HG03432 (cell line): ENCODE measurements at regions not wholly inside any gene's neighbourhood (a gene's known extent, or its start where the extent isn't known, plus 50 kb on each side); places are given as distances from the start of the nearest gene placed in this dataset.

Source experiments
- ATAC-seq: cut with Tn5 transposase; IDR thresholded peaks from one replicate; pipeline ENCODE4 v1.9.1; 2021; ENCODE audit warnings: mild to moderate bottlenecking, moderate library complexity; ENCODE audit not compliant: unreplicated experiment

DNA sequence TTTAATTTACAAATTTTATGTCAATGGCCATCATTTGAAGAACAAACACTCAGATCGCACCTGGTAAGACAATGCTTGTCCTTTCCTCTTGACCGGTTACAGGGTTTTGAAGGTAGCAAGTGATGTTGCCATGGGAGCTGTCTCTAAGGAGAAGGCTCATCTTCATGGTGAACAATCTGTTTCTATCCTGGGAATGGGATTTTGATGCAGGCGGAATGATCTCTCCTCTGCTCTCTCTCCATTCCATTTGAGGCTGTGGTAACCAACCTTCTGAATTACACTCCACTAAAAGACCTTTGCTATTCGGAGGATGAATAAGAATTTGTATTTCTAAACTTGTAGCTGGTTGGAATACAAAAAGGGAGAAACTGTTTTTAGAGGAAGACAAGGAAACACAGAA, 57.9 kb upstream of the SLC5A9 start:
- no peak for ATAC-seq

DNA sequence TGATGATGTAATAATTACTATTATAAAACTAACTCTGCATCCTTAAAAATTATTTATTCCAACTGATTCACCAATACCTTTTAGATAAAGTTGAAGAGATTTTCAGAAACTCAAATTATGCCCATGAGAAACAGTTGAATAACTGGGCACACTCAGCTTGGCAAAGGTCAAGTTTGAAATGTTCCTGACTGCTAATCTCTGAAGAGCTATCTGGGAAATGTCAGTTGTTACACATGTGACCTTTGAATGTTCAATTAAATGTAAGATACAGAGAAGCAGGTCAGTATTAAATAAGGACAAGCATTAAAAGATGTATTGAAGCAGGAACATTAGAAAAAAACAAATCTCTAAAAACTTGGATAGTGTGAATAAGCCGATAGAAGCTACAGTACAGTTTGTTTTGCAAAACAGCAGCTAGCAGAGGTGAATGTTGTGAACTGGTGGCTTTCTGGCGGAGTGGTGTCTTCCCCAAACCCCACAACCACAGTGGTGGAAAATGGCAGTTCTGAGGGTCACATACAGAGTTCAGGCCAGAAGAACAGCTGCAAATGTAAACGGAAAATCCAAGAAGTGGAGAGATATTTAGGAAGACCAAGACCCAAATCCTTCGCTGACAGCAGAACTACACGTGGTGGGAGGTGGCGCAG, 61.9 kb upstream of the SLC5A9 start:
- no peak for ATAC-seq

DNA sequence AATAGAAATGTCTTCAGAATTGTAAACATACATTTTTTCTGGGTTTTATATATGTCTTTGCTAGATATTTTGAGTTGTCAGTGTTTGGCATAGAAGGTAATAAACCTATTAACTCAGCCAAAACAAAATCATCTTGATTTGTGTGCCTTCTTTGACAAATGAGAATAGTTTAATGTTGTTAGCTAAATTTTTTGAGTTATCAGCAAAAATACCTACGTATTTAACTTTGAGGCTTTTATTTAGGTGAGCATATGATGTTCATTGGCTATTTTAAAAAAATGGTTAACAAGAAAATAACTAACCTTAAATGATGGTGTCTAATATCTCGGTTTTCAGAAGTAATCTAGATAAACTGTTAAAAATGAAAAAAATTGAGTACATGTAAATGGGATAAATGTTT, 83.2 kb upstream of the SLC5A9 start:
- no peak for ATAC-seq

DNA sequence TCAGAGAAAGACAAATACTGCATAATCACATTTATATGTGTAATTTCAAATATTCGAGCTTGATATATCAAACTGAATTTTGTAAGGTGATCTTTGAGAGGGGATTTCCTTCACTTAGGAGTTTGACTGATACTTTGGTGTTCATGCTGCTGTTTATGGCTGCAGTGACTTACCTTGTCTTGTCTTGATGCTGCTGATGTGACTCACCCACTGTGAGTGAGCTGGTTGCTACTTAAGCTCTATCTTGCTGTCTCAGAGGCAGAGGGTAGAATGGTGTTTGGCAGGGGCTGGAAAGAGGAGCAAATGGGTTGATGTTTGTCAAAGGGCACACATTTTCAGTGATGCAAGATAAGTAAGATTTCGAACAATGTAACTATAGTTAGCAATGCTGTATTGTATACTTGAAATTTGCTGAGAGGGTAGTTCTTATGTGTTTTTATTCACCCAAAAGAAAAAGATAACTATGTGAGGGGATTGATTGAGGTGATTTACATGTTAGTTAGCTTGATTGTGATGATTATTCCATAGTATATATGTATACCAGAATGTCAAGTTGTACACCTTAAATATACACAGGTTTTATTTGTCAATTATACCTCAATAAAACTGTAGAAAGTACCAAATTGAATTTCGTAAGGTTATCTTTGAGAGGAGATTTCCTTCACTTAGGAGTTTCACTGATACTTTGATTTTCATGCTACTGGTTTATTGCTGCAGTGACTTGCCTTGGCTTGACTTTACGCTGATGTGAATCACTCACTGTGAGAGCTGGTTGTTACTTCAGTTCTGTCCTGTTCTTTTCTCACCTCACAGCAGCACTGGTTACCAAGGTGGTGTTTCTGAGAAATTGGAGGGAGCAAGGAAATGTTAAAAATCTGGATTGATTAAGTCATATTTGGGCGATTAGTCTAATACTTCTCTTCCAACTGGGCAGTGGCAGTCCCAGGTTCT, 94.5 kb upstream of the SLC5A9 start:
- no peak for ATAC-seq

DNA sequence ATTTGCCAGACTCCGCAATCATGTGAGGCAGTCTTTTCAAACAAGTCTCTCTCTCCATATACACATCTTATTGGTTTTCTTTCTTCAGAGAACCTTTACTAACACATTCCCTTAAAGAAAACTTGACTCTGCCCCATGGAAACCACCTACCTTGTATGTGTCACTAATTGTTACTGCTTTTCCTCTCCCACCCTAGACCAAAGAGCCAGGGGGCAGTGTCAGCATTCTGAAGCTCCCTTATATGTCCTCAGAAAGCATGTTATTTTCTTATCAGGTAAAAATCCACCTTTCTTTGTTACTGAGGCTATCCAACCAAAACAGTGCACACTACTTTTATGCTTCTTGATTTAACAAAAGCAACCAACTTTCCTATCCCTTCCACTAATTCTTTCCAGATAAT, 98.9 kb upstream of the SLC5A9 start:
- no peak for ATAC-seq

DNA sequence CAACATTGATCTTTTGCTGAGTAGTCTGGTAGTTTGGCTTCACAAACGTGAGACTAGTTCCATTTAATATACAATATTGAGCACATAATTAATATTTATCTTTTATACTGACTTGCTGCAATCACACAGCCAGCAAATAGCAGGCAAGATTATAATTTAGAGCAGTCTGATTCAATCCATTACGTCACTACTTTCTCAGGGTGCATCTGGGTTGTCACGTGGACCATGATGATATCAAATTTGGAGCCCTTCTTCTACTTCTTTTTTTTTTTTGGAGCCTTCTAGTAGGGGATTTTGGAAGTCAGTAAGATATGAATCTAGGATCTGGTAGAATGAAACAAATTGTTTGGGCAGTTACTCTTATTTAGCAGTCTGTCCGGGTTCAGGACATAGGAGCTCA, 100.6 kb upstream of the SLC5A9 start:
- ATAC-seq: no peak

DNA sequence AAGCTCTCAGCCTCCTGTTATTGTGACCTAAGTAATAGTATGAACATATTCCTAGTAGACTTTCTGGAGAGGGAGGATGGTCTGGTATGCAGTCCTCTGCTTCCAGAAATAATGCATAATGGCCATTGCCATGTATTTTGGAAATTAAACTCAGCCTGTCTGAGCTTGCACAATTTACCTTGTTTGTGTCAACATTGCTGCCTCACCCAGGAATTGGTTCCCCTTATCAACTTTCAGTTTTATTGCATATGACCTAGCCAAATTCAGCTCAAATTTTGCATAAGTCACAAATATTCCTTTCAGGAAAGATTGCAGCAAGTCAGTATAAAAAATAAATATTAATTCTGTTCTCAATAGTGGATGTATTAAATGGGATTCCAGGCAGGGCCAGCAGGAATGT, 101.9 kb upstream of the SLC5A9 start:
- ATAC-seq: no peak

DNA sequence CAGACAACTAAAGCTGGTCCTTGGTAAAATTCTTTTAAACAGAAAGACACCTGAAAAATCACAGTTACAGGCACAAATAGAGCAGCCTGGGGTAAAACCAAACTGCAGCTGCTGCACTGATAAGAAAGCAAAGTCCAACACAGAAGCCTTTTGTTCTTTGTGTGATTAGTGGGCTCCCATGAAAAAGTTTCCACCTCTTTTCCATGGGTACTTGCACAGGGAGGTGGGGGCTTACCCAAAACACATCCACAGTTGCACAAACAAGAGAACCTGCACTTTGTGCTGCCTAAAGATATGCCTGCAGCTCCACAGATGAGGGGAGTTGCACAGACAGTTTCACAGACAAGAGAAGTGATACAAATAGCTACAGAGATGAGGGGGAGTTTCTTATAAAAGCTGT, 106.7 kb upstream of the SLC5A9 start:
- no peak for ATAC-seq

DNA sequence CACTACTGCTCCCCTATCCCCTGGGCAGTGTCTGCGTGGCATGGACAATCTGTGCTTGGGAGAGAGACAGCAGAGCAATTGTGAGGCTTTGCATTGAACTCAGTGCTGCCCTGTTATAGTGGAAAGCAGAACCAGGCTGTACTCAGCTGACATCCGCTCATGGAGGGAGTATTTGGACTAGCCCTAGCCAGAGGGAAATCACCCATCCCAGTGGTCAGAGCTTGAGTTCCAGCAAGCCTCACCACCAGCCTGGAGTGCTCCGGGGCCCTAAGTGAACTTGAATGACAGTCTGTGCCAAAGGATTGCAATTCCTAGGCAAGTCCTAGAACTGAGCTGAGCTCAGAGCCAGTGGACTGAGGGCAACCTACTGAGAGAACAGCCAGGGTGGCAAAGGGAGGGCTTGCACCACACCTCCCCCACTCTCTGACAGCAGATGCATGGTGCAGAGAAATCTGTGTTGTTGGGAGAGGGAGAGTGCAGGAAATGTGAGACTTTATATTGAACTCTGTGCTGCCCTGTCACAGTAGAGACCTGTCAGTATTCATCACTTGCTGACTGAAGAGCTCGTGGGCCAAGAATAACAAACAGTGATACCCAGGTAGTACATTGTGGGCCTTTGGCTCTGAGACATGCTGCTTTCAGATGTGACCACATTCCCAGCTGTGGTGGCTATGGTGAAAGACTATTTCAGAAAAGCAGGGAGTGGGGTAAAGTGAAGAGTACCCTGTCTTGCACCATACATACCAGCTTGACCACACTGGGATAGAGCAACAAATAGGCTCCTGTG, 107.7 kb upstream of the SLC5A9 start:
- ATAC-seq: no peak

DNA sequence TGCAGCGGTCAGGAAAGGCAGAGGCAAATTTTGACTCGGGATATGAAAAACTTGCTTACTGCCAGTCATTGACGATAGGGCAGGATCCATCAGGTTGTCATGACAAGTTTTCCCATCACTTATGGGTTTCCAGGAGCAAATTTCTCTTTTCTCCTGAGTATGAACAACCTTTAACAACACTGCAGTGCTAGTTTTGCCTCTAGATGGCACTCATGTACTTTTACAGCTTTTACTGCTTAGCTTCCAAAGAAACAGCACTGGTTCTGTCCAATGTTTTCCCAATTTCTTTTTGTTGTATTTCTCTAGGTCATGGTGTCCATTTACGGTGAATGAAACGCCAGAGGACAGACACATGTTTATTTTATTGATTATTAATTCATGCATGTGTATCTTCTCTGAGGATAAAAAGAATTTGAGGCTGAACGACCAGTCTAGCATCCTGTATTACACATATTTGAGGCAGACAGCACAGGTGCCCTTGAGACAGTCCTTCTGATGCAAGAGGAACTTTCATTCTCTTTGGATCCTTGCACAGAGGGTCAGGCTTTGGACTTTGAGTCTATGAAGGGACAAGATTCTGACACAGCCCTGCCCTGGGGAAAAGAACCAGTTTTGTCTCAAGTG, 112.3 kb upstream of the TRABD2B start:
- ATAC-seq: peak; percentile 55

DNA sequence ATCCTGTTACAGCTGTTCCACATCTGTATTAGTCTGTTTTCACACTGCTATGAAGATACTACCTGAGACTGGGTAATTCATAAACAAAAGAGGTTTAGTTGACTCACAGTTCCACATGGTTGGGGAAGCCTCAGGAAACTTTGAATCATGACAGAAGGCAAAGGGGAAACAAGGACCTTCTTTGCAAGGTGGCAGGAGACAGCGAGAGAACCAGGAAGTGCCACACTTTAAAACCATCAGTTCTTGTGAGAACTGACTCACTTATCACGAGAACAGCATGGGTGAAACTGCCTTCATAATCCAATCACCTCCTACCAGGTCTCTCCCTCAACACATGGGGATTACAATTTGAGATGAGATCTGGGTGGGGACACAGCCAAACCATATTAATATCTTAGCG, 110.3 kb upstream of the TRABD2B start:
- ATAC-seq: no peak

DNA sequence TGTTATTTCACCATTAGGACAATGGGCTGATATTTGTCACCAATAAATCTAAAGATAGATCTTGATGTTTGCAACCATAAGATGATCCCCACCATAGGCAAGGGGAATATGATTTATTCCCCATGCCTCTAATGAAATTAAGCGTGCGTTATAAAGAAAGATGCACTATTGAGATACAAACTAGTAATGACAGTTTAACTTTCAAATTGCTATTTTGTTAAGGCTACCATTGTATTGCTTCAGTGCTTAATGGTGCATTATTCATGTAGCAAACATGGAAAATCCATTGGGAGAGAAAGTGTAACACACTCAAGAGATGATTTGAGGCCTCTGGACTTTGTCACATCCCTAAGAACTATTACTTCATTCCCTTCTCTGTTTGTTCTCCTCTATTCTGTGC, 108.9 kb upstream of the TRABD2B start:
- no peak for ATAC-seq

DNA sequence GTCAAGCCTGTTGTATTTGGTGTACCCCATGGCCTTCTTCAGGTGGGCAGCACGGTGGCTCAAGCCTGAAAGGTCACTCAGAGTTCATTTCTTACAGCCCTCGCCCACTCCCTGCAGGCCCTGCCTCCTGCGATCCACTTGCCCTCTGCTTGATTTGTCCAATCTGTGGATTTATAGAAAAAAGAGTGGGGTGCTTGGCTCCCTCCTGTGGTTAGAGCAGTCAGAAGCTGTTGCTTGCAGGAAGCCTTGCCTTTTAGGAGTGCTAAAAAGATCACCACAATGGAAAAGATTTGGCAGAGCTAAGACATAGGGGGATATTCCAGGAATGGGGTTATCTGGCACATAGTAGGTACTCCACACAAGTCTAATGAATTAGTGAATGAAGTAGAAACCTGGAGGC, 108.0 kb upstream of the TRABD2B start:
- no peak for ATAC-seq

DNA sequence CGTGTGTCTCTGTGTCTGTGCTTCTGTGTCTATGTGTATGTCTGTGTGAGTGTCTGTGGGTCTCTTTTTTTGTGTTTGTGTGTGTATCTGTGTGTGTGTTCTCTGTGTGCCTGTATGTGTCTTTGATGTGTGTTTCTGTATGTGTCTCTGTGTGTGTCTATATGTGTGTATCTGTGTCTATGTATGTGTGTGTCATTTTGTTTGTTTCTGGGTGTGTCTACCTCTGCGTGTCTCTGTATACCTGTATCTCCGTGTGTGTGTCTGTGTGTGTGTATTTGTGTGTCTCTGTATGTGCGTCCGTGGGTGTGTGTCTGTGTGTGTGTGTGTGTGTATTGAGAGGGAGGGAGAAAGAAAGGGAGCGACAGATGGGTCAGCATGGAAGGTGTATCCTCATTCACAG, 106.3 kb upstream of the TRABD2B start:
- no peak for ATAC-seq

DNA sequence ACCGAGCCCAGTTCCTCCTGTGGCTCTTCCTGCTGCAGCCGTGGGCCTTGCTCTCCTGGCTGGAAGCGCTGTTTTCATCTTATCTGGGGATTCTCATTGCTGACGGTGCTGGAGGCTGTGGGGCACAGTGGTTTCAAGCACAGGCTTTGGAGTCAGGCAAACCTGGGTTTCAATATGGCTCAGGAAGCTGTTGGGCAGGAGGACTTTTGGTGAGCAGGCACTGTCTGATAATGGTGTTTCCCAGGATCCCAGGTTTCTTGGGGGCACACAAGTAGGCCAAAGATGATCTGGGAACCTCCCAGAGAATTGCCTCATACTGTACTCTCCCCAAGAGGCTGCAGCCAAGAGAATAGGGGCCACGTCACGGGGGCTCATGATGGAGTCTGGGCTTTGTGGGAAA, 105.6 kb upstream of the TRABD2B start:
- ATAC-seq: no peak

DNA sequence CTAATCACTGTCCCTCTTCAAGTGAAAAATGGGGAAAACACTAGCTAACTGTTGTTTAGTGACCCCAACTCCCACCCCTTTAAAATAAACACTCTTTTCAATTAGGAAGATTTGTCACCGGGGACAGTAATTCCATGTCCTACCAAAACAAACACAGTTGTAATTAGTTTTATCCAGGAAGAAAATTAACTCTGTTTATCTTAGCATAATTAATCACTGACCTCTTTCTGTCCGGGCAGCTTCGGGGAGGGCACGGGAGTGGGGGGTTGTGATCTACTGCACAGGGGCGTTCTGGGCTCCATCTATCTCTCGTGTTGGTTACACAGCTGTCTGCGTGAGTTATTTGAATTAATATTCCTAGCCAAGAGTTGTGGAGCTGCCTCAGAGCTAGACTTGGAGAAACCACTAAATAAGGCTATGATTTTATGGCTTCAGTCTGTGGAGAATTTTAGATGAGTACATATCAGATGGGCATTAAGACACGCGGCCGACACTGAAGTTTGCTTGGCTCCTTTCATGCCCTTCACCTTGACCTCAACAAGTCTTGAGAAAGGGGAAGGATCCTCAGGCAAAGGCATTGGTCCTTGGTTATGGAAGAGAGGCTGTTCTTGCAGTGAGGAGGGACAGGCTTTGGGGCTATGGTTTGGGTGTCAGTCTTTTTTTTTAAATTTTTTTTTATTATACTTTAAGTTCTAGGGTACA, 102.0 kb upstream of the TRABD2B start:
- ATAC-seq: no peak

DNA sequence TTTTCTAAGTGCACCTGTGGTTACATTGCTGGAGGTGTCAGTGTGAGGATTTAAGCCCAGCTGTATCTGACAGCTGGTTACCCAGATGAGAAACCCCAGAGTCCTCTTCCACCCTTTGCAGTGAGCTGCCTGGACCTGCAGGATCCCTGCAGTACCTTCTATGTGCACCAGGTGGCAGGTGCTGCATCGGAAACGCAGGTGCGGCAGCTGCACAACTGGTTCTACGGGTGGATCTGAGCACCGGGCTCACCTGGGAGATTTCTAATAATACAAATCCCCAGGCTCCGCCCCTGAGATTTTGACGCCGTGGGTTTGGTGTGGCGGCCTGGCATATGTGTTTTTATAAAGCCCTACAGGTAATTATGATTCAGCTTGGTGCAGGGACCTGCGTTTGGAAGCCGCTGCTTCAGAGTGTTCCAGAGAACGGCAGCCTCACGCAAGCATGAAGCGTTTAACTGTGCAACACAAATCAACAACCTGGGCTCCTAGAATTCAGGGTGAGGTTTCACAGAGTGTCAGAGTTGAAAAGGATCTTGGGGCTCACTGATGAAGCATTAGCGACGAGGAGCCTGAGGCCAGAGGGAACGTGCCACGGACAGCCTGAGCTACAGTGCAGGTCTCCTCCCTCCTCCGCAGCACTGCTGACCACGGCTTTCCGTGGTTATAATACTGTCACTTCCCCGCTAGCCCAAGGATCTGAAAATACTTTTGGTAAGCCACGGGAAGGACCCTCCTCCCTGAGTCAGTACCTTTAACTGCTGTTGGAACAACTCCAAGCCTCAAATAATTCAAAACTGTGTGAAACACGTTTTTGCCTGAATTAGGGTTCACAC, 96.7 kb upstream of the TRABD2B start:
- ATAC-seq: peak; percentile 99

DNA sequence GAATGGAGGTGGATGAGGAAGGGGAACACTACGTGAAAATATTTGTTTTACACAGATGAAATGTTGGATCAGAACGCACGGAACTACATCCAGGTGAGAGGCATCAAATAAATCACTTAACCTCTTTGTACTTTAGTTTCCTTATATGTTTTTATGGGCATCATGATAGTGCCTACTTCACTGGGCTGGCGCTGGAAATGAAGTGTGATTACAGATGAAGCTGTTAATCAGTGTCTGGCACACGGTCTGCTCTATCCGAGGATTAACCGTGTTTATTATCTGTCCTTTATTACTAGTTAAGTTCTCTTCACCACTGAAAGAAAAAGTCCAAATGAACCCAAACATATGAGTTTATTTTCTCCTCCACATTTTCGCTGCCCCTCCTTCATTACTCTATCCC, 96.0 kb upstream of the TRABD2B start:
- ATAC-seq: no peak

DNA sequence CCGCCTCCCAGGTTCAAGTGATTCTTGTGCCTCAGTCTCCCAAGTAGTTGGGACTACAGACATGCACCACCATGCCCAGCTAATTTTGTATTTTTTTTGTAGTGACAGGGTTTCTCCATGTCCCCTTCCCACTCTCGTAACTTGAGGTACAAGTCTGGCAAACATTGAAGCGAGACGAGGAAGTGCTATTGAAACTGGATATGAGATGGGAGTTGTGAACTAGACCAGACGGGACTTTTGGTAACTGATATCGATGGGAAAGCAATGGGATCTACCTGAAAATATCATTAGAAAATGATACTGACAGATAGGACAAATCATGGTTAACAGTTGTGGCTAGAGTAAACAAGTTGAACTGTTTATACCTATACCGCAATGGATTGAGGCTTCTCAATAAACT, 95.2 kb upstream of the TRABD2B start:
- ATAC-seq: no peak
